LNCaP clone FGC (cell line): ENCODE measurements at regions not wholly inside any gene's neighbourhood (a gene's known extent, or its start where the extent isn't known, plus 50 kb on each side); places are given as distances from the start of the nearest gene placed in this dataset.

ENCODE experiments used
- DNase-seq: peaks from one replicate; pipeline ENCODE4 v3.0.0-alpha.2; 2011; ENCODE audit warnings: low read depth
- H3K4me3 ChIP-seq: 2 replicates; pipeline ENCODE4 v1.5.1; 2011; ENCODE audit warnings: mild to moderate bottlenecking, low read depth, low read length, control low read depth
- CTCF ChIP-seq: IDR thresholded peaks from 2 replicates; pipeline ENCODE4 v1.5.1; 2012; ENCODE audit warnings: mild to moderate bottlenecking; ENCODE audit not compliant: control insufficient read depth, insufficient read depth; ENCODE audit errors: extremely low read depth

DNA sequence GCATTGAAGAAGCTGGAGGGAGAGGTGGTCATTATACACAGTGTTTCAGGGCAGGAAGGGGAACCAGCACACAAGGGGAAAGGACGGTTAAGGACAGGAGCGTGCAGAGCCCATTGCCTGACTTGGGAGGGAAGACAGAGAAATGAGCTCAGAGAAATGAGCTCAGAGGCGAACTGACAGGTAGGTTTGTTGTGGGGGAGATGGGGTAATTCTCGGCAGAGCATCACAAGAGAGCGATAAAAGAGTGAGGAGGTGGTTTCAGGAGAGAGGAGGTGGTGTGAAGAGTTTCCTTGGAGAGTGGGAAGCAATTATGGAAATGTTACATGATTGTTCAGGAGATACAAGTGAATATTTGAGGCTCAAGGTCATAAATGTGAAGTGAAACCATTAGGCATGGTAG is 61.0 kb downstream of the MRGPRX1 start:
- no peak overlapping the region for H3K4me3 ChIP-seq
- TF ChIP-seq CTCF, result no peak
- no peak for DNase-seq

DNA sequence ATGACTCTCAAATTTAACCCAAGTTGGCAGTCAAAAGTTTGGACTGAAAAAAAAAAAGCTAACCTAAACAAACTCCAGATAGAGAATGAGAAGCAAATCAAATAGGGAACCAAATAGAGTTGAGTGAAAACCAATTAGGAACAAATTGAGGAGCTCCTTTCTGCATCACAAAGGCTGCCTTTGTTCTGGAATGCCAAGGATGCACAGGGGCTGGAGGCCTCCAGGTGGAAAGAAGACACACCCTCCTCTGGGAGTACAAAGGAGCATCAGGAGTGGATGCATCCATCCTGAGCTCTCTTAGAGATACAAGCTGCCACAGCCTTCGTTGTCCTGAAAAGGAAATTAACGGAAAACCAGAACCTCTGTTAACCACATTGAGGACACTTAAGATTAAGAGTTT is 73.3 kb downstream of the MRGPRX1 start:
- no peak overlapping the region for H3K4me3 ChIP-seq
- DNase-seq, result no peak
- no peak for TF ChIP-seq CTCF

DNA sequence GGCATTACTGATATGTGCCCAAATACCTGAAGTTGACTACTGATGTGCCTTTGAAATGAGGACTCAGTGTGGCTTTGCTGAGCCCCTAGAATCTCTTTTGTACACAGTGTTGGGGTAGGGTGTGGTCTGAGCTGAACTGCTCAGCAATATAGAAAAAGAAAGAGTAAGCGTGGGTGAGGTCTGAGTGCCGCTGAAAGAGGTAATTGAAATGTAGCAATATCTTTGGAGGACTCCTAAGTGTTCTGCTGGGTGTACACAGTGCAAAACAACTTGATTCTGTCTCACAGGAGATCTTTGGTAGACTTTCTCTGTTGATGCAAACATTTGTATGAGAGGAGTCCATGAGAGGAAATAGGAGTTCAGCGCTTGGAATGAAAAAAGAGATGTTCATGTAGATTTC is 73.7 kb upstream of the PTPN5 start:
- no peak for TF ChIP-seq CTCF
- H3K4me3 ChIP-seq, result no peak overlapping the region

GRCh38 chr11:18853086-18853720 is 61.6 kb upstream of the PTPN5 start:
- TF ChIP-seq CTCF, result peak; percentile 84
- DNase-seq, result peak; percentile 25
- no peak overlapping the region for H3K4me3 ChIP-seq

More for the DNA sequence above, 73.7 kb upstream of the PTPN5 start:
- no peak for DNase-seq

- TF ChIP-seq CTCF, result no peak
- H3K4me3 ChIP-seq, result no peak overlapping the region
- DNase-seq, result no peak
Measured at GRCh38 chr11:18849406-18849805, 57.8 kb upstream of the PTPN5 start.

DNA sequence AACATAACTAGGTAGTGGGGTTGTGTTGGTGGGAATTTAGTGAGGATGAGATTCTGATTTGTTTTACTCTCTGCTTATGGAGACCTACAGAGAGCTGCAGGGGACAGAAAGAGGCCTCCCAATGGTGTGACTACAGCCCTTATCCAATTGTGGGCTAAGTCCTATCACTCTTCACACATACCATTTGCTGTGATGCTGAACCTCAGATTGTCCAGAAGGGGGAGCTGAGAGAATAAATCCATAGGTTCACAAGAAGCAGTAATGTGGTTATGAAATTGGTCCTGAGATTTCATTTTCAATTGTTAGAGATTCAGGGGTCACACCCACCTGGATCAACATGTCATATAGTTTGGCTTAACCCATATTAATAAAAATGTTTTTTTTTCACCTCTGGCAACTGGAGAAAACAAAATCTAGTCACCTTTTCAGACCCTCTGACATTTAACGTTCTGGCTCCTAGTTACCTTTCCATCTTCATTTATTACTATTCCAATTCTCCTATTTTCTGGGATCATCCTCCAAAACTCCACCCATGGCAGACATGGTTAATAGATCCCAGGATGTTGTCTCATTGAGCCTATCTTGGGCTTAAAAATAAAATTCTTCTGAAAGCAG is 53.3 kb upstream of the PTPN5 start:
- no peak overlapping the region for H3K4me3 ChIP-seq
- peak; percentile 77 for TF ChIP-seq CTCF
- no peak for DNase-seq
